B cell (primary cell): ENCODE measurements at regions not wholly inside any gene's neighbourhood (a gene's known extent, or its start where the extent isn't known, plus 50 kb on each side); places are given as distances from the start of the nearest gene placed in this dataset.

ENCODE experiments used
- CTCF ChIP-seq: fragments of 200-600 bp; IDR thresholded peaks from one replicate; pipeline ENCODE4 v1.8.0; 2022; ENCODE audit warnings: antibody characterized with exemption, mild to moderate bottlenecking
- EZH2 ChIP-seq: IDR thresholded peaks from 2 replicates; pipeline ENCODE4 v1.6.1; 2012; ENCODE audit warnings: borderline replicate concordance, low read depth, mild to moderate bottlenecking, moderate library complexity, low read length; ENCODE audit not compliant: insufficient read depth, poor library complexity, severe bottlenecking

DNA sequence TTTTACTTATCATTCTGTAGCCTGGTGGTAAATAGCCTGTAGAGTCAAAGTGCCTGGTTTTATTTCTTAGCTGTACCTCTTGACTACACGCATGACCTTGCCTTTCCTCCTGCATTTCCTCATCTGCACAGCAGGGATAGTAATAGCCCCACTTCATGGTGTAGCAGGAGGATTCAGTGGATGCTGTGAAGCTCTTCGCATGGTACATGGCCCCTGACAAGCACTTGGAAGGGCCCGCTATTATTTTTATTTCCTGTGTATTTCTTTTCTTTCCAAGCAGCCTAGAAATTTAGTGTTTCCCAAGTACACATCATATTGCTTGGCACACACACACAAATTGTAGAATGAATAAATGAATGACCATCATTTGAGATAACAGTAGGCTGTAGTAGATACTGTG is 547.2 kb downstream of the CDH26 start:
- TF ChIP-seq EZH2, result no peak
- TF ChIP-seq CTCF, result no peak
